ENCODE measurements at regions not wholly inside any gene's neighbourhood (a gene's known extent, or its start where the extent isn't known, plus 50 kb on each side); places are given as distances from the start of the nearest gene placed in this dataset.
"Not testable (repeated sequence)": the region's sequence is repeated elsewhere in the genome, so short reads cannot be mapped to it uniquely, and the experiment has no call there.

DNA sequence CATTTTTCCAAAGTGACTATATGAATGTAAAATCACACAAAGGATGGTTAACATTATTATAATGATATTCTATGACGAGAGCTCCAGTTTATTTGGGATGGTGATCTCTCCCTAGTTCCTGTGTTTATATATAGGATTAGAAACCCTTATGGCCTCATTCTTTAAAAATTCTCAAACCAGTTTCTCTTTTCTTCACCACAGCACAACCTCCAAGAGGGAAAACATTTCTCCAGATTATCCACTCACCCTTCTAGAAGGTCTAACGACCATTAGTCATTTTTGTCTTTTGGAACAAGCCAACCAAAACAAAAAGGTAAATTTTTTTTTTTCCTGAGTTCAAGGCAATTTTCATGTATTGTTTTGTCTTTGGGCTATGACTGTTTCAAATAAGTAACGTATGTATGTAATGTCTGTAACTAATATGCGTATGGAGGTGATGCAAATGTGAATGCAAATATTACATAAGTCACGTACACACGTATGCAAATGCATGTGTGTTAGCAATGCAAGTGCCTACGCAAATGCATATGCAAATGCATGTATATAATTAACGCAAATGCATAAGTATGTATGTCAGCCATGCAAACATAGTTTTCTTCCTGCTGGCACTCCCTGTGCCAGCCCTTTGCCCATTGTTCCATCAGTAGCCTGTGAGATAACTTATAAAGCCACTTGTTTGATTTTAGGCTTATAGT is 72.5 kb upstream of the MORC3 start:
- DNase-seq, result no peak

- no peak for DNase-seq
Measured at GRCh38 chr21:36249576-36250422, 70.2 kb upstream of the MORC3 start.

DNA sequence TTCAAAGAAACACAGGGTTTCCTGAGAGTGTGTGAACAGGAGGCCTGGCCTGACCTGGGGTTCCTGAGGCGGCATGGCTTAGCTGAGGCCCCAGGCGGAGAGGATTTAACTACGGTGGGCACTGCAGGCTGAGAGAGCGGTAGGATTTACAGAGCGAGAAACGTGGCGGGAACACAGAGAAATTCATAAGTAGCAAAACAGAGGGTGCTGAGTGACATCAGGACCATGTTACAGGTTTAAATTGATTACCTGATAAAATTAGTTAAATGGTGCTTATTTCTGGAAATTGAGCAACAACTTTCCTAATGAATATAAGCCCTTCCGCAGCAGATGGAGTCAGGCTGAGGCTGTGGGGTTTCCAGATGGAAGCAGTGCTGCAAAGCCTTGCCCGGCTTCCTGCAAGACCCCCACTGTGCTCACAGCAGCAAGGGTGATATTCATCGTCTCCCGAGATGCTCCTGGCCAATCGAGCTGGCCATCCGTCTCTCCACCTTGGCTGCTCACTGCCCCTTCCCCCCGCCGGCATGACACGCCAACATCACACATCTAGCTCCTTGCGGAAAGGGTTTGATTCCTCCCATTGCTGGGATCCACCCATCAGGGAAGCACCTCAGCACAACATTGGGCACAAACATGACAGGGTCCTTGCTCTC is 69.4 kb upstream of the MORC3 start:
- DNase-seq, result no peak

- DNase-seq, result no peak
Measured at GRCh38 chr21:36254106-36254941, 65.7 kb upstream of the MORC3 start.

- no peak for DNase-seq
Measured at GRCh38 chr21:36255663-36256062, 64.3 kb upstream of the MORC3 start.

DNA sequence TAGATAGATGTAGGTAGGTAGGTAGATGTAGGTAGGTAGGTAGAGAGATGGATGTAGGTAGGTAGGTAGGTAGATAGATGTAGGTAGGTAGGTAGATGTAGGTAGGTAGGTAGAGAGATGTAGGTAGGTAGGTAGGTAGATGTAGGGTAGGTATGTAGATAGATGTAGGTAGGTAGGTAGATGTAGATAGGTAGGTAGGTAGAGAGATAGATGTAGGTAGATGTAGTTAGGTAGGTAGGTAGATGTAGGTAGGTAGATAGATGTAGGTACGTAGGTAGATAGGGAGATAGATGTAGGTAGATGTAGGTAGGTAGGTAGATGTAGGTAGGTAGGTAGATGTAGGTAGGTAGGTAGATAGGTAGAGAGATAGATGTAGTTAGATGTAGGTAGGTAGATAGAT is 62.3 kb upstream of the MORC3 start:
- no peak for DNase-seq

GRCh38 chr21:36260030-36260787 is 59.8 kb upstream of the MORC3 start:
- DNase-seq, result peak; percentile 9

- no peak for DNase-seq
Measured at GRCh38 chr21:36260802-36261201, 59.2 kb upstream of the MORC3 start.

GRCh38 chr21:36261459-36261858 is 58.5 kb upstream of the MORC3 start:
- DNase-seq, result no peak

GRCh38 chr21:36263797-36264196 is 56.2 kb upstream of the MORC3 start:
- no peak for DNase-seq

DNA sequence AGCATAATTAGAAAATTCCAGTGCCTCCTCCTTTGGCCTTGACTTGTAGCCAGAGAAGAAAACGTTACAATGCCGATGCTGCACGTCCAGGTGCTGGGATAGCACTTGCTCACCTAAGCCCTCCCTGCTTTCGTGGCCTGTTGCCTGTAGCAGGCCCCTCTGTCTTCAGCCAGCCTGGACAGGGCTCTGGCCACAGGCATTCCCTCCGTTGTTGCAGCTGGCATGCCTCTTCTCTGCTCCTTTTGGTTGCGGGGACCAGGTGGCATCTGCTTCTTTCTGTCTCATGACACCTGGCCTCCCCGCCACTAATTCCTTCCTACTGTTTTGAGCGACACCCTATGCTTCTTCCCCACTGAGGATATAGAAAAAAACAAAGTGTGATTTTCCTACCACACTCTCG is 54.6 kb upstream of the MORC3 start:
- DNase-seq, result no peak

GRCh38 chr21:36267828-36268227 is 52.2 kb upstream of the MORC3 start:
- DNase-seq, result not testable (repeated sequence)

DNA sequence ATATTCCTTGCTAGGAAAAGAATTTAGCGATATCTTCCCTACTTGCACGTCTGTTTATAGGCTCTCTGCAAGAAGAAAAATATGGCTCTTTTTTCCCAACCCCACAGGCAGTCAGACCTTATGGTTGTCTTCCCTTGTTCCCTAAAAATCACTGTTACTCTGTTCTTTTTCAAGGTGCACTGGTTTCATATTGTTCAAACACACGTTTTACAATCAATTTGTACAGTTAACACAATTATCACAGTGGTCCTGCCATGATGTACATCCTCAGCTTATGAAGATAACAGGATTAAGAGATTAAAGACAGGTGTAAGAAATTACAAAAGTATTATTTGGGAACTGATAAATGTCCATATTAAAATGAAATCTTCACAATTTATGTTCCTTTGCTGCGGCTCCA is 51.7 kb upstream of the MORC3 start:
- DNase-seq, result not testable (repeated sequence)
